Epithelial cell of proximal tubule (primary cell): ENCODE measurements at regions not wholly inside any gene's neighbourhood (a gene's known extent, or its start where the extent isn't known, plus 50 kb on each side); places are given as distances from the start of the nearest gene placed in this dataset.

Source experiments
- DNase-seq: peaks from one replicate; pipeline ENCODE4 v3.0.0-alpha.2; 2011; ENCODE audit warnings: low read depth
- H3K4me3 ChIP-seq: 2 replicates; pipeline ENCODE4 v1.5.1; 2011; ENCODE audit warnings: low read depth, mild to moderate bottlenecking, low read length
- CTCF ChIP-seq: conservative IDR thresholded peaks from 2 replicates; pipeline ENCODE4 v1.5.1; 2012; ENCODE audit warnings: low read depth, mild to moderate bottlenecking, low read length

GRCh38 chr2:71988170-71988569 is 159.5 kb downstream of the CYP26B1 start:
- DNase-seq, result no peak
- no peak overlapping the region for H3K4me3 ChIP-seq
- no peak for TF ChIP-seq CTCF

- DNase-seq, result no peak
- no peak for TF ChIP-seq CTCF
- H3K4me3 ChIP-seq, result no peak overlapping the region
Observed at GRCh38 chr2:71976685-71977084, 171.0 kb downstream of the CYP26B1 start.

GRCh38 chr2:71974846-71975245 is 172.8 kb downstream of the CYP26B1 start:
- TF ChIP-seq CTCF, result no peak
- DNase-seq, result no peak
- H3K4me3 ChIP-seq, result no peak overlapping the region

- no peak for TF ChIP-seq CTCF
- DNase-seq, result no peak
- no peak overlapping the region for H3K4me3 ChIP-seq
Observed at GRCh38 chr2:71971493-71971892, 176.2 kb downstream of the CYP26B1 start.

GRCh38 chr2:71965530-71965929 is 182.1 kb downstream of the CYP26B1 start:
- DNase-seq, result no peak
- TF ChIP-seq CTCF, result no peak
- no peak overlapping the region for H3K4me3 ChIP-seq

GRCh38 chr2:71962911-71963694 is 184.6 kb downstream of the CYP26B1 start:
- DNase-seq, result no peak
- H3K4me3 ChIP-seq, result no peak overlapping the region
- TF ChIP-seq CTCF, result no peak

GRCh38 chr2:71962350-71962749 is 185.3 kb downstream of the CYP26B1 start:
- H3K4me3 ChIP-seq, result no peak overlapping the region
- no peak for TF ChIP-seq CTCF
- no peak for DNase-seq
